ENCODE measurements at regions not wholly inside any gene's neighbourhood (a gene's known extent, or its start where the extent isn't known, plus 50 kb on each side); places are given as distances from the start of the nearest gene placed in this dataset.
"Not testable (repeated sequence)": the region's sequence is repeated elsewhere in the genome, so short reads cannot be mapped to it uniquely, and the experiment has no call there.

GRCh38 chr2:66013456-66013855, 421.5 kb upstream of the MEIS1 start:
- Mint-ChIP-seq H3K27ac (no peak overlapping the region), H3K9me3 (peaks cover 6% of the 10 kb centered on the region), H3K36me3 (peaks cover 1% of the 10 kb centered on the region), H3K27me3 (peaks cover 2% of the 10 kb centered on the region), H3K4me1 (no peaks in the 10 kb centered on the region), H3K4me3 (no peak overlapping the region)
- no peak for DNase-seq (ENCODE audit: low spot score in 2 of 2)
- ATAC-seq (ENCODE audit: low read depth), result no peak

- H3K27ac Mint-ChIP-seq, result no peak overlapping the region
- no peaks in the 10 kb centered on the region for H3K36me3 Mint-ChIP-seq
- H3K9me3 Mint-ChIP-seq, result peaks cover 3% of the 10 kb centered on the region
- H3K4me1 Mint-ChIP-seq, result no peaks in the 10 kb centered on the region
- DNase-seq (ENCODE audit: low spot score in 2 of 2) (no peak), ATAC-seq (ENCODE audit: low read depth) (no peak)
- peaks cover 5% of the 10 kb centered on the region for H3K27me3 Mint-ChIP-seq
- H3K4me3 Mint-ChIP-seq, result no peak overlapping the region
Measured at GRCh38 chr2:66003931-66004330, 431.0 kb upstream of the MEIS1 start.

- no peak overlapping the region for H3K27ac Mint-ChIP-seq
Measured at GRCh38 chr2:66001538-66001937, 433.4 kb upstream of the MEIS1 start.

GRCh38 chr2:66000901-66001300, 434.0 kb upstream of the MEIS1 start:
- ATAC-seq (ENCODE audit: low read depth) (no peak), DNase-seq (ENCODE audit: low spot score in 2 of 2) (no peak)
- no peak overlapping the region for H3K27ac Mint-ChIP-seq
- no peak overlapping the region for H3K4me3 Mint-ChIP-seq
- H3K27me3 Mint-ChIP-seq, result peaks cover 4% of the 10 kb centered on the region
- H3K36me3 Mint-ChIP-seq, result no peaks in the 10 kb centered on the region
- H3K4me1 Mint-ChIP-seq, result no peaks in the 10 kb centered on the region
- H3K9me3 Mint-ChIP-seq, result peaks cover 2% of the 10 kb centered on the region

More at GRCh38 chr2:66001538-66001937, 433.4 kb upstream of the MEIS1 start:
- Mint-ChIP-seq H3K4me3 (no peak overlapping the region), H3K27me3 (peaks cover 4% of the 10 kb centered on the region), H3K4me1 (no peaks in the 10 kb centered on the region), H3K36me3 (no peaks in the 10 kb centered on the region), H3K9me3 (peaks cover 2% of the 10 kb centered on the region)
- ATAC-seq (ENCODE audit: low read depth), result no peak
- no peak for DNase-seq (ENCODE audit: low spot score in 2 of 2)

- peaks cover 2% of the 10 kb centered on the region for H3K9me3 Mint-ChIP-seq
- peaks cover 4% of the 10 kb centered on the region for H3K27me3 Mint-ChIP-seq
- no peaks in the 10 kb centered on the region for H3K36me3 Mint-ChIP-seq
- no peak overlapping the region for H3K4me3 Mint-ChIP-seq
- DNase-seq (ENCODE audit: low spot score in 2 of 2) (no peak), ATAC-seq (ENCODE audit: low read depth) (no peak)
- no peaks in the 10 kb centered on the region for H3K4me1 Mint-ChIP-seq
- H3K27ac Mint-ChIP-seq, result no peak overlapping the region
Measured at GRCh38 chr2:65999796-66000195, 435.1 kb upstream of the MEIS1 start.

GRCh38 chr2:65999103-65999502, 435.8 kb upstream of the MEIS1 start:
- Mint-ChIP-seq H3K4me3 (no peak overlapping the region), H3K27me3 (peaks cover 2% of the 10 kb centered on the region), H3K36me3 (no peaks in the 10 kb centered on the region), H3K4me1 (no peaks in the 10 kb centered on the region), H3K27ac (no peak overlapping the region), H3K9me3 (peaks cover under 1% of the 10 kb centered on the region)
- no peak for DNase-seq (ENCODE audit: low spot score in 2 of 2)
- no peak for ATAC-seq (ENCODE audit: low read depth)

- Mint-ChIP-seq H3K27me3 (peaks cover 2% of the 10 kb centered on the region), H3K9me3 (no peaks in the 10 kb centered on the region), H3K4me1 (no peaks in the 10 kb centered on the region), H3K27ac (no peak overlapping the region), H3K4me3 (no peak overlapping the region), H3K36me3 (no peaks in the 10 kb centered on the region)
- ATAC-seq (ENCODE audit: low read depth), result no peak
- no peak for DNase-seq (ENCODE audit: low spot score in 2 of 2)
Measured at GRCh38 chr2:65997961-65998360, 437.0 kb upstream of the MEIS1 start.

- Mint-ChIP-seq H3K36me3 (no peaks in the 10 kb centered on the region), H3K27me3 (no peaks in the 10 kb centered on the region), H3K9me3 (peaks cover 8% of the 10 kb centered on the region), H3K27ac (no peak overlapping the region), H3K4me1 (no peaks in the 10 kb centered on the region), H3K4me3 (no peak overlapping the region)
- ATAC-seq (ENCODE audit: low read depth), result no peak
- DNase-seq (ENCODE audit: low spot score in 2 of 2), result no peak
Measured at GRCh38 chr2:65992198-65992554, 442.7 kb upstream of the MEIS1 start.

- H3K4me3 Mint-ChIP-seq, result no peak overlapping the region
- H3K4me1 Mint-ChIP-seq, result no peaks in the 10 kb centered on the region
- H3K9me3 Mint-ChIP-seq, result peaks cover 8% of the 10 kb centered on the region
- no peak for ATAC-seq (ENCODE audit: low read depth)
- no peaks in the 10 kb centered on the region for H3K27me3 Mint-ChIP-seq
- no peak overlapping the region for H3K27ac Mint-ChIP-seq
- DNase-seq (ENCODE audit: low spot score in 2 of 2), result no peak
- H3K36me3 Mint-ChIP-seq, result no peaks in the 10 kb centered on the region
Measured at GRCh38 chr2:65991381-65992197, 443.3 kb upstream of the MEIS1 start.

- Mint-ChIP-seq H3K27ac (no peak overlapping the region), H3K36me3 (no peaks in the 10 kb centered on the region), H3K4me3 (no peak overlapping the region), H3K27me3 (no peaks in the 10 kb centered on the region), H3K9me3 (peaks cover 12% of the 10 kb centered on the region), H3K4me1 (no peaks in the 10 kb centered on the region)
- DNase-seq (ENCODE audit: low spot score in 2 of 2), result no peak
- ATAC-seq (ENCODE audit: low read depth), result no peak
Measured at GRCh38 chr2:65985986-65986385, 448.9 kb upstream of the MEIS1 start.

- peaks cover 5% of the 10 kb centered on the region for H3K9me3 Mint-ChIP-seq
- H3K27me3 Mint-ChIP-seq, result no peaks in the 10 kb centered on the region
- DNase-seq (ENCODE audit: low spot score in 2 of 2), result no peak
- no peak for ATAC-seq (ENCODE audit: low read depth)
- no peaks in the 10 kb centered on the region for H3K4me1 Mint-ChIP-seq
- H3K4me3 Mint-ChIP-seq, result no peak overlapping the region
- H3K36me3 Mint-ChIP-seq, result no peaks in the 10 kb centered on the region
- H3K27ac Mint-ChIP-seq, result no peak overlapping the region
Measured at GRCh38 chr2:65980531-65980930, 454.4 kb upstream of the MEIS1 start.

GRCh38 chr2:65979446-65979845, 455.5 kb upstream of the MEIS1 start:
- H3K27me3 Mint-ChIP-seq, result no peaks in the 10 kb centered on the region
- DNase-seq (ENCODE audit: low spot score in 2 of 2) (no peak), ATAC-seq (ENCODE audit: low read depth) (no peak)
- no peaks in the 10 kb centered on the region for H3K4me1 Mint-ChIP-seq
- no peak overlapping the region for H3K27ac Mint-ChIP-seq
- no peaks in the 10 kb centered on the region for H3K36me3 Mint-ChIP-seq
- H3K4me3 Mint-ChIP-seq, result no peak overlapping the region
- H3K9me3 Mint-ChIP-seq, result peaks cover 5% of the 10 kb centered on the region

- DNase-seq (ENCODE audit: low spot score in 2 of 2), result no peak
- no peak for ATAC-seq (ENCODE audit: low read depth)
- H3K4me3 Mint-ChIP-seq, result no peak overlapping the region
- H3K4me1 Mint-ChIP-seq, result no peaks in the 10 kb centered on the region
- H3K27me3 Mint-ChIP-seq, result no peaks in the 10 kb centered on the region
- no peaks in the 10 kb centered on the region for H3K9me3 Mint-ChIP-seq
- H3K27ac Mint-ChIP-seq, result no peak overlapping the region
- H3K36me3 Mint-ChIP-seq, result no peaks in the 10 kb centered on the region
Measured at GRCh38 chr2:65974067-65974723, 460.7 kb upstream of the MEIS1 start.

- Mint-ChIP-seq H3K4me1 (no peaks in the 10 kb centered on the region), H3K36me3 (no peaks in the 10 kb centered on the region), H3K27ac (no peak overlapping the region), H3K27me3 (peaks cover 1% of the 10 kb centered on the region), H3K9me3 (no peaks in the 10 kb centered on the region), H3K4me3 (no peak overlapping the region)
- ATAC-seq (ENCODE audit: low read depth) (no peak), DNase-seq (ENCODE audit: low spot score in 2 of 2) (no peak)
Measured at GRCh38 chr2:65969161-65969560, 465.8 kb upstream of the MEIS1 start.

- ATAC-seq (ENCODE audit: low read depth); H3K4me3 Mint-ChIP-seq; H3K27me3 Mint-ChIP-seq; H3K4me1 Mint-ChIP-seq; H3K36me3 Mint-ChIP-seq; H3K27ac Mint-ChIP-seq; DNase-seq (ENCODE audit: low spot score in 2 of 2); H3K9me3 Mint-ChIP-seq: not testable (repeated sequence)
Measured at GRCh38 chr2:65963303-65963702, 471.6 kb upstream of the MEIS1 start.
